Kidney (tissue), 13 donors: ENCODE measurements at regions not wholly inside any gene's neighbourhood (a gene's known extent, or its start where the extent isn't known, plus 50 kb on each side); places are given as distances from the start of the nearest gene placed in this dataset.

Source experiments
- DNase-seq, 5 donors: peaks; one replicate each; pipeline ENCODE4 v3.0.0-alpha.2; 2013 to 2020
- FAIRE-seq: peaks from 2 replicates; lab custom pipeline; 2012; peaks lifted over from hg19 to GRCh38; lab: Jason Lieb, UNC
- H3K27ac ChIP-seq, 2 donors: one replicate each; pipeline ENCODE4 v1.7.0; 2013; ENCODE audit warnings: low read depth in 2 of 2, low read length in 2 of 2, inconsistent platforms in 1 of 2
- H3K27me3 ChIP-seq: one replicate; pipeline ENCODE4 v1.7.1; 2013; ENCODE audit warnings: low read length, inconsistent platforms; ENCODE audit not compliant: control insufficient read depth, insufficient read depth
- H3K36me3 ChIP-seq, 3 donors: one replicate each; pipeline versions ENCODE4 v1.7.0 to v1.7.1; 2013; ENCODE audit warnings: low read length in 3 of 3, control low read depth in 1 of 3, inconsistent platforms in 1 of 3; ENCODE audit not compliant: insufficient read depth in 3 of 3, control insufficient read depth in 2 of 3
- H3K4me1 ChIP-seq, 3 donors: one replicate each; pipeline versions ENCODE4 v1.7.0 to v1.7.1; 2013; ENCODE audit warnings: low read length in 3 of 3, inconsistent platforms in 1 of 3, low read depth in 1 of 3; ENCODE audit not compliant: control insufficient read depth in 2 of 3, insufficient read depth in 2 of 3
- H3K4me3 ChIP-seq, 3 donors: one replicate each; pipeline versions ENCODE4 v1.7.0 to v1.8.1; 2013; ENCODE audit warnings: low read length in 3 of 3, control low read depth in 1 of 3, inconsistent platforms in 1 of 3
- H3K9ac ChIP-seq, 3 donors: one replicate each; pipeline versions ENCODE4 v1.7.0 to v1.7.1; 2013; ENCODE audit warnings: low read length in 3 of 3, control low read depth in 1 of 3, inconsistent platforms in 1 of 3
- H3K9me3 ChIP-seq, 3 donors: one replicate each; pipeline versions ENCODE4 v1.7.0 to v1.7.1; 2013; ENCODE audit warnings: low read length in 3 of 3, control low read depth in 1 of 3, inconsistent platforms in 1 of 3; ENCODE audit not compliant: control insufficient read depth in 2 of 3, insufficient read depth in 1 of 3
- intact Hi-C: fragments of 100-400 bp; cut with DNase I; formaldehyde crosslinking; loops from one replicate; pipeline ENCODE4 v1.11.1; 2022
- TF ChIP-seq, protein P1 (sequence below): IDR thresholded peaks from 3 replicates; pipeline ENCODE4 v1.5.1; 2012; ENCODE audit warnings: mild to moderate bottlenecking, moderate library complexity, borderline replicate concordance; ENCODE audit not compliant: insufficient read depth; ENCODE audit errors: extremely low read depth
- donor health status: control.
- donor health status: control.
- donor health status: control.
- donor health status: control.
- donor health status: control.
- donor health status: DM: yes; HTN: yes; CAD: no.
- donor health status: Normal renal cell carcinoma (clear cell type).

GRCh38 chr20:37455659-37456058 is 65.4 kb upstream of the NNAT start:
- no peak overlapping the region for H3K4me3 ChIP-seq
- no peak overlapping the region for H3K9ac ChIP-seq
- no peak for DNase-seq
- H3K9me3 ChIP-seq = peaks cover 0 to 20% (median 3%) of the 10 kb centered on the region in 3 donors
- no peak overlapping the region for H3K27ac ChIP-seq
- FAIRE-seq = no peak
- no peaks in the 10 kb centered on the region for H3K27me3 ChIP-seq
- intact Hi-C loops = no loop called here
- TF ChIP-seq, protein P1, sequence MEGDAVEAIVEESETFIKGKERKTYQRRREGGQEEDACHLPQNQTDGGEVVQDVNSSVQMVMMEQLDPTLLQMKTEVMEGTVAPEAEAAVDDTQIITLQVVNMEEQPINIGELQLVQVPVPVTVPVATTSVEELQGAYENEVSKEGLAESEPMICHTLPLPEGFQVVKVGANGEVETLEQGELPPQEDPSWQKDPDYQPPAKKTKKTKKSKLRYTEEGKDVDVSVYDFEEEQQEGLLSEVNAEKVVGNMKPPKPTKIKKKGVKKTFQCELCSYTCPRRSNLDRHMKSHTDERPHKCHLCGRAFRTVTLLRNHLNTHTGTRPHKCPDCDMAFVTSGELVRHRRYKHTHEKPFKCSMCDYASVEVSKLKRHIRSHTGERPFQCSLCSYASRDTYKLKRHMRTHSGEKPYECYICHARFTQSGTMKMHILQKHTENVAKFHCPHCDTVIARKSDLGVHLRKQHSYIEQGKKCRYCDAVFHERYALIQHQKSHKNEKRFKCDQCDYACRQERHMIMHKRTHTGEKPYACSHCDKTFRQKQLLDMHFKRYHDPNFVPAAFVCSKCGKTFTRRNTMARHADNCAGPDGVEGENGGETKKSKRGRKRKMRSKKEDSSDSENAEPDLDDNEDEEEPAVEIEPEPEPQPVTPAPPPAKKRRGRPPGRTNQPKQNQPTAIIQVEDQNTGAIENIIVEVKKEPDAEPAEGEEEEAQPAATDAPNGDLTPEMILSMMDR = no peak
- H3K36me3 ChIP-seq = no peaks in the 10 kb centered on the region
- no peaks in the 10 kb centered on the region for H3K4me1 ChIP-seq

GRCh38 chr20:37456948-37457347 is 64.1 kb upstream of the NNAT start:
- no peak for FAIRE-seq
- H3K9me3 ChIP-seq = peaks cover 0 to 20% (median 3%) of the 10 kb centered on the region in 3 donors
- no peak for DNase-seq

GRCh38 chr20:37457921-37458320 is 63.1 kb upstream of the NNAT start:
- H3K9ac ChIP-seq = no peak overlapping the region
- H3K4me1 ChIP-seq = no peaks in the 10 kb centered on the region
- no peaks in the 10 kb centered on the region for H3K27me3 ChIP-seq
- no peak for DNase-seq
- H3K27ac ChIP-seq = no peak overlapping the region
- no peak for FAIRE-seq
- H3K36me3 ChIP-seq = no peaks in the 10 kb centered on the region
- intact Hi-C loops = no loop called here
- no peak overlapping the region for H3K4me3 ChIP-seq
- TF ChIP-seq, protein P1 = no peak
- H3K9me3 ChIP-seq = peaks cover 0 to 20% (median 3%) of the 10 kb centered on the region in 3 donors

More at GRCh38 chr20:37456948-37457347, 64.1 kb upstream of the NNAT start:
- Histone ChIP-seq H3K27me3 (no peaks in the 10 kb centered on the region), H3K4me1 (no peaks in the 10 kb centered on the region), H3K36me3 (no peaks in the 10 kb centered on the region), H3K4me3 (no peak overlapping the region), H3K9ac (no peak overlapping the region), H3K27ac (no peak overlapping the region)
- TF ChIP-seq, protein P1 = no peak
- intact Hi-C loops = no loop called here

GRCh38 chr20:37458761-37459160 is 62.3 kb upstream of the NNAT start:
- DNase-seq (no peak), FAIRE-seq (no peak)
- TF ChIP-seq, protein P1 = no peak
- Histone ChIP-seq H3K27ac (no peak overlapping the region), H3K4me1 (no peaks in the 10 kb centered on the region), H3K9ac (no peak overlapping the region), H3K9me3 (peaks cover 0 to 20% (median 3%) of the 10 kb centered on the region in 3 donors), H3K4me3 (no peak overlapping the region), H3K27me3 (no peaks in the 10 kb centered on the region), H3K36me3 (no peaks in the 10 kb centered on the region)
- intact Hi-C loops = no loop called here
